Activated naive CD4-positive, alpha-beta T cell treated with anti-CD3 and anti-CD28 coated beads, Interleukin-2, amount 50 U/mL, for 16 hours (primary cell): ENCODE measurements at regions not wholly inside any gene's neighbourhood (a gene's known extent, or its start where the extent isn't known, plus 50 kb on each side); places are given as distances from the start of the nearest gene placed in this dataset.
"Not testable (repeated sequence)": the region's sequence is repeated elsewhere in the genome, so short reads cannot be mapped to it uniquely, and the experiment has no call there.

Source experiments
- DNase-seq: peaks from one replicate; pipeline ENCODE4 v3.0.0-alpha.2; 2020

- no peak for DNase-seq
Measured at GRCh38 chr1:98184856-98185255, 264.0 kb upstream of the DPYD start.

GRCh38 chr1:98181036-98181764, 260.4 kb upstream of the DPYD start:
- DNase-seq, result no peak

GRCh38 chr1:98179151-98179773, 258.4 kb upstream of the DPYD start:
- DNase-seq, result no peak

- DNase-seq, result no peak
Measured at GRCh38 chr1:98177751-98178150, 256.9 kb upstream of the DPYD start.

GRCh38 chr1:98176936-98177335, 256.1 kb upstream of the DPYD start:
- no peak for DNase-seq

- DNase-seq, result no peak
Measured at GRCh38 chr1:98176414-98176813, 255.6 kb upstream of the DPYD start.

- no peak for DNase-seq
Measured at GRCh38 chr1:98172578-98172977, 251.7 kb upstream of the DPYD start.

GRCh38 chr1:98172022-98172421, 251.2 kb upstream of the DPYD start:
- no peak for DNase-seq

- DNase-seq, result no peak
Measured at GRCh38 chr1:98164509-98164908, 243.7 kb upstream of the DPYD start.

GRCh38 chr1:98157524-98158313, 236.9 kb upstream of the DPYD start:
- DNase-seq, result no peak

GRCh38 chr1:98147280-98147679, 226.4 kb upstream of the DPYD start:
- DNase-seq, result no peak

GRCh38 chr1:98145655-98146054, 224.8 kb upstream of the DPYD start:
- no peak for DNase-seq

- DNase-seq, result no peak
Measured at GRCh38 chr1:98143403-98143802, 222.6 kb upstream of the DPYD start.

- DNase-seq, result no peak
Measured at GRCh38 chr1:98133131-98133530, 212.3 kb upstream of the DPYD start.

- DNase-seq, result no peak
Measured at GRCh38 chr1:98130408-98130807, 209.6 kb upstream of the DPYD start.

GRCh38 chr1:98129491-98129890, 208.7 kb upstream of the DPYD start:
- DNase-seq, result no peak

- no peak for DNase-seq
Measured at GRCh38 chr1:98126740-98127139, 205.9 kb upstream of the DPYD start.

- no peak for DNase-seq
Measured at GRCh38 chr1:98121646-98122045, 200.8 kb upstream of the DPYD start.

GRCh38 chr1:98119796-98120195, 199.0 kb upstream of the DPYD start:
- DNase-seq, result no peak

- DNase-seq, result no peak
Measured at GRCh38 chr1:98113811-98114210, 193.0 kb upstream of the DPYD start.

GRCh38 chr1:98112626-98113025, 191.8 kb upstream of the DPYD start:
- no peak for DNase-seq

- no peak for DNase-seq
Measured at GRCh38 chr1:98110674-98111073, 189.8 kb upstream of the DPYD start.

- DNase-seq, result not testable (repeated sequence)
Measured at GRCh38 chr1:98108378-98108777, 187.5 kb upstream of the DPYD start.

GRCh38 chr1:98107256-98107655, 186.4 kb upstream of the DPYD start:
- DNase-seq, result no peak
